HG03280 (cell line): ENCODE measurements at regions not wholly inside any gene's neighbourhood (a gene's known extent, or its start where the extent isn't known, plus 50 kb on each side); places are given as distances from the start of the nearest gene placed in this dataset.

Source experiments
- ATAC-seq: cut with Tn5 transposase; IDR thresholded peaks from one replicate; pipeline ENCODE4 v1.9.1; 2021; ENCODE audit warnings: mild to moderate bottlenecking, moderate library complexity; ENCODE audit not compliant: unreplicated experiment

GRCh38 chr2:33782395-33783230 lies 183.5 kb upstream of the FAM98A start:
- ATAC-seq, result no peak

GRCh38 chr2:33777786-33778185 lies 178.7 kb upstream of the FAM98A start:
- no peak for ATAC-seq

- no peak for ATAC-seq
Measured at GRCh38 chr2:33775306-33775705, 176.2 kb upstream of the FAM98A start.

GRCh38 chr2:33770023-33770422 lies 170.9 kb upstream of the FAM98A start:
- no peak for ATAC-seq

GRCh38 chr2:33766175-33766574 lies 167.1 kb upstream of the FAM98A start:
- ATAC-seq, result no peak

GRCh38 chr2:33765122-33765521 lies 166.0 kb upstream of the FAM98A start:
- ATAC-seq, result no peak

- no peak for ATAC-seq
Measured at GRCh38 chr2:33764551-33764950, 165.5 kb upstream of the FAM98A start.

- no peak for ATAC-seq
Measured at GRCh38 chr2:33763671-33764310, 164.7 kb upstream of the FAM98A start.

GRCh38 chr2:33762636-33763035 lies 163.5 kb upstream of the FAM98A start:
- ATAC-seq, result no peak

- no peak for ATAC-seq
Measured at GRCh38 chr2:33746208-33746800, 147.2 kb upstream of the FAM98A start.

- ATAC-seq, result no peak
Measured at GRCh38 chr2:33735096-33735495, 136.0 kb upstream of the FAM98A start.

- ATAC-seq, result no peak
Measured at GRCh38 chr2:33730804-33731203, 131.7 kb upstream of the FAM98A start.

- peak; percentile 59 for ATAC-seq
Measured at GRCh38 chr2:33730193-33730592, 131.1 kb upstream of the FAM98A start.

GRCh38 chr2:33729353-33729752 lies 130.3 kb upstream of the FAM98A start:
- no peak for ATAC-seq

- no peak for ATAC-seq
Measured at GRCh38 chr2:33728106-33728505, 129.0 kb upstream of the FAM98A start.

GRCh38 chr2:33727361-33728032 lies 128.4 kb upstream of the FAM98A start:
- ATAC-seq, result no peak

- ATAC-seq, result no peak
Measured at GRCh38 chr2:33726415-33726814, 127.3 kb upstream of the FAM98A start.

GRCh38 chr2:33723329-33723728 lies 124.2 kb upstream of the FAM98A start:
- no peak for ATAC-seq

GRCh38 chr2:33719067-33719466 lies 120.0 kb upstream of the FAM98A start:
- no peak for ATAC-seq

GRCh38 chr2:33712674-33713073 lies 113.6 kb upstream of the FAM98A start:
- ATAC-seq, result no peak

GRCh38 chr2:33709951-33710350 lies 110.9 kb upstream of the FAM98A start:
- ATAC-seq, result no peak
